H54 (cell line): ENCODE measurements at regions not wholly inside any gene's neighbourhood (a gene's known extent, or its start where the extent isn't known, plus 50 kb on each side); places are given as distances from the start of the nearest gene placed in this dataset.
A peak's percentile ranks its signal among the peaks of the same experiment; 100 is the strongest.

Experiments
- DNase-seq: peaks from one replicate; pipeline ENCODE4 v3.0.0; 2011; ENCODE audit warnings: low spot score, mixed read lengths; ENCODE audit not compliant: insufficient read length
- FAIRE-seq: peaks from 3 replicates; lab custom pipeline; 2011; peaks lifted over from hg19 to GRCh38; lab: Jason Lieb, UNC
- POLR2A ChIP-seq: IDR thresholded peaks from 2 replicates; pipeline ENCODE4 v1.6.1; 2011; ENCODE audit warnings: low read depth, mild to moderate bottlenecking, low read length

DNA sequence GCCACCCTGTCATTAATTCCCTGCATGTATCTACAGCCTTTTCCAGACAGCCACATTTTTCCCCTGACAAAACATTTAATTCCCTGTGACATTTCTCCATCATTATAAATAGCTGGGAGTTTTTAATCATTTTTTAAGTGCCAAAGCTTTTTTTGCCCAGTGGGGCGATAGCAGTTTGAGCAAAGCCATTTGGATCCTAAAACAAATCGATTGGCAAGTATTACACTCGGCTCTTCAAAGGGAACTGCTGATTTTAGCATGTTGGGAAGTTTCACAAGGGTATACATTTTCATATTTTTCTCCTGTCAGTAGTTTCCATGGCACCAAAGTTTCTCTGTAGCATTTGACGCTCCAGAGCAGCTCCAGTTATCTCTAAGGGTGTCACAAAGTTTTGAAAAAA is 210.8 kb downstream of the HIPK3 start:
- FAIRE-seq (no peak), DNase-seq (no peak)
- no peak for TF ChIP-seq POLR2A

DNA sequence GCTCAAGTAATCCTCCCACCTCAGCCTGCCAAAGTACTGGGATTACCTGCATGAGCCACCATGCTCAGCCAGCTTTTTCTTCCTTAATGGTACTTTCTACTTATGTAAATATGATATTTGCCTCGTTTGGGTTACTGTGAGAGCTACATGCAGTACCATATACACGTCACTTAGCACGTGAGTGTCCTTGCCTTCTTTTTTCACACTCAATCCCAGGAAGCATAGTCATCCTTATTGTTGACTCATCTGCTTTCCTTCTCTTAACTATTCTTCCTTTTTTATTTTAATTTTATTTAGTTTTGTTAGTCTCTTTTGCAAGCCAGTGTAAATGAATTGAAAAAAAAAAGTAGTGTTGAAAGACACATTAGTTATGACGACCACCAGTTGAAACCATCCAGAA is 205.9 kb downstream of the HIPK3 start:
- no peak for DNase-seq
- FAIRE-seq = no peak
- TF ChIP-seq POLR2A = no peak

DNA sequence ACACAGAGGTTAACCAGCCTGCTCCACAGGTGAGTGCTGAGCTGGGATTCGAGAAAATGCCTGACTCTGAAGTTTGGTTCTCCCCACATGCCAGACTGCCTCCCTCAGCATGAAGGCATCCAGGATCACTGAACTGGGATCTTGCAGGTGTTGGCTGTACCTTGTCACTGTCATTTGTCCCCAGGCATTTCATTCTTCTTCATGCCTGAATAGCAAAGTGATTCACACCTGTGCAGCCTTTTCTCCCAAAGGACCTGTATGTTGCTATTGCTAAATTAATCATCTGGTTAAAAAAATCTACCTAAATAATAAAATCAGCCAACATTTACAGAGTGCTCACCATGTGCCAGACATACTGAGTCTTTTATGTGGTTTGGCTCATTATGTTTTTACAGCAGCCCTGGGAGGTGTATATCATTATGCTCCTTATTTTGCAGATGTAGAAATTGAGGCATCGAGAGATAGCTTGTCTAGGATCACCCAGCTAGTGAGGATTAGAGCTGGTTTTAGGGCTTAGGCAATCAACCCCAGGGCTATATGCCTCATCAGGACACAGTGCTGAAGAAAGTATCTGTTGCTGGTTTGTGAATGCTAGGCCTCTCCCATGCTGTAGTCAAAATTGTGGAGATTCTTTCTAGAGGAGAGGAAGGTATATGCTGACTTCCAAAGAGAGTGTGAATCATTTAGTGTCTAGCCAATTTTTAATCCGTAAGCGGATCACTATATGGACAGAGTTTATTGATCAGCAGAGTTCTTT is 204.4 kb downstream of the HIPK3 start:
- FAIRE-seq (no peak), DNase-seq (no peak)
- TF ChIP-seq POLR2A = no peak

DNA sequence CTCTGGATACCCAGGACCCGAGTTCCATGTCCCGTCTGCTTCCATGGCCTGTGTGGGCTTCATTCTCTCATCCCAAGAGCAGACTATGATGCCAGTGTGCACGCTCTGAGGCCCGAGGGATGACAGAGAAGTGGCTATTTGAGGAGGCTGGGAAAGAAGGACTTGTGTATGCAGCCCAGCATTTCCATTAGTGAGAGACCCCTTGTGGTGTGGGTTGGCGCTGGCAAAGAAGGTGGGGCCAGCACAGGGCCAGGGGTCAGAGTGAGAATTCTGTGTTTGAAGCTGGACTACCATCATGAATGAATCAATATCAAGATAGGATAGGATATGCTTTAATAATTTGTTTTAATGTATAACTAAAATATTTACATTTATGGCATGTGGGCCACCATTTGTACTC is 200.8 kb downstream of the HIPK3 start:
- DNase-seq (no peak), FAIRE-seq (no peak)
- no peak for TF ChIP-seq POLR2A

DNA sequence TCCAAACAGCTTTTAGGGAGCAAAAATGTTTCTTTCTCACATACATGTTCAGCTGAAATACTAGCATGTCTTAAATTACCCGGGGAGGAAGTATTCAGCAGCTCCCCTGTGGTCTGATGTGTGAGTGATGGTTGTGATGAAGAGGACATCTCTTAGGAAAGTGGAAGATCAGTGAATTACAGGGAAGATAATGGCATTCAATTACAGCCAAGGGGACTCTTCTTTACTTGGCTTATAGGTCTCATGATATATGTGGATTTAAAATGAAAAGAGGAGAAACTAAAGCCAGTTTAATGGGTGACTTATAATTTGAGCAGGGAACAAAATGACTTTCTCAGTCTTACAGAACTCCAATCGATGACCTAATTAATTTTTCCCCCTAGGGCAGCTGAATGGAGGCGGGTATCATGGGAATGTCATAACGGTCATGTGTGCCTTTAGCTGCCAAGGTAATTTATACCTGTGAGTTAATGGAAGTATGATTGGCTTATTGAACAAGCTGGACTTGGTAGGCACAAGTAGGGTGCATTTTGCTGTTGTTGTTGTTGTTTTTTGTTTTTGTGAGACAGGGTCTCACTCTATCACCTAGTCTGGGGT is 198.8 kb downstream of the HIPK3 start:
- no peak for TF ChIP-seq POLR2A
- FAIRE-seq = no peak
- DNase-seq = no peak

DNA sequence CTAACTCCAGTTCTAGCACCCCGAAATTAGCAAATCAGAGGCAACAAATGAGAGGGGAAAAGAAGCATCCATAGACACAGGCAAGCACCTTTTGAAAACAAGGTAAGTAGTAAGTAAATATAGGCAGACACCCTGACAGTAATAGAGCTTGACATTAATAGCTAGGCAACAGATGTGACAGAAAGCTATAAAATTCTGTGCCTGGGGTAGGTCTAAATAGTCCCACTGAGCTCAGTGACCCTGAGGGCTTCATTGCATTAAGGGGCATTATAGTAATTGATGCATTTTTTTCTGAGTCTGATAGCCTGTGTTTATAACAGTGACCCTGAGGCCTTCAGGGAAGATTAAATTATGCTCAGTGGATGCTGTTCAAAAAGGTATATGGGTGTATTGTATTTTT is 197.1 kb downstream of the HIPK3 start:
- no peak for TF ChIP-seq POLR2A
- FAIRE-seq (no peak), DNase-seq (no peak)

DNA sequence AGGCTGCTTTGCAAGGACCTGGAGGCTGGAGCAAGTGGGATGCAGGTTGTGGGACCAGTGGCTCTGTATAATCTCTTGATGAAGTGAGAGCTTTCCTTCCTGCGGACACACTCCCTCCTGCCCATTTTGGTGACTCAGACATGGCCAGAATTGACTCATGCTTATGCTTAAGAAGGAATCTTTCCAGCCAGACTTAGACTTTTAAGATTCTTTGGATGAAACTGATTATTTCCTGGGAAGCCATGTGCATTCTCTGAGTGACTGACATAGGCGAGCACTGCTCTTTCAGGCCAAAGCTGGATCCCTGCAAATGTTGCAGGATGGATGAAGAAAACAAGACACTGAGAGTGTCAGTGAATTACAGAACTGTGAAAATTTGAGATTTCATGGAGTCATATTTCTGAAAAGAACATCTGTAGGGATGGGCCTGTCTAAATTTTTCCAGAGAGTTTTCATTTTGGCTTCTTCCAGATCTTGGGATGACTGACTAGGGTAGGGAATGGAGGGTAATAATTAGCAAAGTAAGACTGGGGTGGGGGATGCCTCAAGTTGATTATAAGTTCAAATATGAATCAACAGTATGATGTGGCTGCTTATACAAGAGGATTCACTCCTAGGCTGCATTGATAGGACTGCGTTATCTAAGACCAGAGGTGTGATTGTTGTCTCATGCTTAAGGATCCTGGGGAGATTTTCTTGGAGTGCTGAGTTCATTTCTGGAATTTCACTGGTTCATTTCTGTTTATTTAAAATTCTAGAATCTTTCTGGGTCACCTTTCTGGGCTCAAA is 195.8 kb downstream of the HIPK3 start:
- no peak for TF ChIP-seq POLR2A
- FAIRE-seq = peak; percentile 70
- peak; percentile 57 for DNase-seq

DNA sequence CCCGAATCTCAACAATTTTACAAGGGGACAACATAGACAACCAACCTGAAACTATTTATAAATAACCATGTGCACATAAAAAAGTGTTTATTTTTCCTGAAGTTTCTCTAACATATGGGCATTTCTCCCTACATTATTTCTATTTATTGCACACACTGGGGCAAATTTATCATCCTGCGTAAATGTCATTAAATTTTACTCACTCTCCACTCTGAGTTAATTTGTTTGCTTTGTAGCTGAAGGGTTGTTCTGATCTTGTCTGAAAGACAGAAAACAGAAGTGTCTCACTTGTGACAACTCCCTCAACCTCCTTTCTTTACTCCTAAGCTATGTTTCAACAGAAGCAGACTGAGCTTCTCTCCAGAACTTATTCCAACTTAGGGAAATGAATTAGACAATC is 194.2 kb downstream of the HIPK3 start:
- TF ChIP-seq POLR2A = no peak
- FAIRE-seq (no peak), DNase-seq (no peak)

DNA sequence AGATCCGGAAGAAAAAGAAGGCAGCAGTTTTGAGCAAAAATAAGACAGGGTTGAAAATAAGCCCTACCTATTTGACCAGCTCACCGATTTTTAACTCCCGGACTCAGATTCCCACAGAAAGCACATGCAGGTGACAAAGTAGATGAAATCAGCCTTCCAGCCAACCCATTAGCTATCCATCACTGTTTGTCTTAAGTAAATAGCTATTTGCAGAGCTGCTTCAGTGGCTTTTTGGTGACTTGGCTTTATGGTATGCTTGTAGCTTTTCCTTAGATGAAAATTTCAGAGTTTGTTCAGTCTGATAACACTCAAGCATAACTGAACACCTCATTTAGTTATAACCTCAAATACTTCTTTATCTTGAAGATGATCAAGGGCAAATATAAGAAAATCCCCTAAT is 192.6 kb downstream of the HIPK3 start:
- TF ChIP-seq POLR2A = no peak
- no peak for DNase-seq
- FAIRE-seq = no peak

DNA sequence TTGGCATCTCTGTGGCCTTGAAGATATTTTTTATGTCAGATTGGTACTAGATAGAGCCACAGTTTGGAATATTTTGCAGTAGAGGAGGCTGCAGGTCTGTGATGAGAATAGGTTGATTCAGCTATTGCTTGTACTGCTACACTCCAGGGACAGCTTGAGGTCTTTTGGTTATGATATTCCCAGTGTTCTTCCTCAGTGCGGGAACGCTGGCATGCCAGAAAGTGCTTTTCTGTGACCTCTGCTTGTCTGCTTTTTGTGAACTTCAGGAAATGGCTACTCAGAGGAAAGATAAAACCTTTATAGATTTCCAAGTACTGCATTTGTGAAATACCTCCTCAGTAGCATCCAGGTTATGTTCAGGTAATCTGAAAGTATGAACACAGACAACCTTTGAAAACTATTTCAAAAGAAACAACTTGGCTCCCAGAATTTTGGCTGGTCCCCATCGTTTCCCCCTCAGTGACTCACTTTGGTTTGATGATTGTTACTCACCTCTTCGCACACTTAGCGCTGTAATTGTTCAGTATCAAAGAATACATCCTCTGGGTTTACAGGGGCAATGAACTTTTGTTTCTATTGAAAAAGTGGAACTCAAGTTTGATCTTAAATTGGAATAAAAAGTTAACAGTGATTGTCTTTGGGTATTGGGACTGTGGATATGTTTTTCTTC is 191.4 kb downstream of the HIPK3 start:
- TF ChIP-seq POLR2A = no peak
- DNase-seq (no peak), FAIRE-seq (no peak)

DNA sequence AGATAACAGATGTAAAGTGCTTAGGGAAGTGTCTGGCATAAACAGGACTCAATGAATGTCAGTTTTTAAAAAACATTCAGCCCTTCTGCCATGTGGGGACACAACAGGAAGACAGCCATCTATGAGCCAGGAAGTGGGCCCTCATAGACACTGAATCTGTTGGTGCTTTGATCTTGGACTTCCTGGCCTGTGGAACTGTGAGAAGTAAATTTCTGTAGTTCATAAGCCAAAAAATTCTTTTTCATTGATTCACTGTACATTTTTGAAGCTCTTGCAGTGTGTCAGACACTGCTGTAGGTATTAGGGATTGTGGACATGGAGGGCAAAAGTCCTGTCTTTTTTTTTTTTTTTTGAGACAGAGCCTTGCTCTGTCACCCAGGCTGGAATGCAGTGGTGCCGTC is 188.6 kb downstream of the HIPK3 start:
- DNase-seq (no peak), FAIRE-seq (no peak)
- TF ChIP-seq POLR2A = no peak

DNA sequence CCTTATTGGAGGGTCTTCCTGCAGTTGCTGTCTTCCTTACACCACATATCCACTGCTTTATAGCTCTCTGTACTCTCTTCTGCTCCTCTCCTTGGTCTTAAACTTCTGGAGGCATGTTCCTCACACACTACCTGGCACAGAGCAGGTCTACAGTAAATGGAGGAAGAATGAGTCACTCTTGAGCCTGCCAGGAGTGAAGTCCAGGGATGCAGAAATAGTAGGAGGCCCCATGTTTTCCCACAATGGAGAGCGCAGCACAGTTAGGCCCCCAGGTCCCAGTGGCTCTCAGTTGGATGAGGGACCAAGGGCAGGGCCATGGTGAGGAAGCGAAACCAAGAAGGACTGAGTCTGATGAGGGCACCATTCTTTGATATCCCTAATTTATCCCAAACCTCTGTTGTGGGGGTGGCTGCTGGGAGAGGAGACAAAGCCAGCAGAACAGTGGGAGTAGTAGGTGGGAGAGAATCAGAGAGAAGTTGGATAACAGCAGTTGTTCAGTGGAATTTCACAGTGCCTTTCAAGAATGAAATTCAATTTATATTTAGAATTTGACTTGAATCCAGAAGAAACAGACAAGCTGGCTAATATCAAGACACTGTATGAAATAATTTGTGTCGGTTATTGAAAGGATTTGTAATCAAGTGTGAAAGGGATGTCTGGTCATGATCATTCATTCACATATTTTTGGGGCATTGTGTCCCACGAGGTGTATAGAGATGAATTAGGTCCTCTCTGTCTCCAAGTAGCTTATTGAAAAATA is 187.8 kb downstream of the HIPK3 start:
- TF ChIP-seq POLR2A = no peak
- no peak for FAIRE-seq
- DNase-seq = no peak

DNA sequence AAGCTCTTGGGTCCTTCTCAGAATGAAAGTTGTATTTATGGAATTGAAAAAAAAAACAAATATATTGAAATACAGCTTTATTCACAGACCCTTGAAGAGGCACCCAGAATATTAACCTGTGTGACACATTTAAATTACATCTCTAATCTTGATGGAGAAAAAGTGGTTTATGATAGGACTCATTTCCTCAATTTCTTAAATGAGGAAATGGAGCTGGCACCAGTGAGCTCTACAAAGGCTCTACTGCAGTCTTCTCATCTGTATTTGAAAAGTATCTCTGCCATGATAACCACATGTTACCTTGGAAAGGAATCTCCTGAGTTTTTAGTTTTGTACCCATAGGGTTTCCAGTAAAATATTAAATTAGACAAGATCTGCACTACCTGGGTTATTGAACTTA is 186.5 kb downstream of the HIPK3 start:
- TF ChIP-seq POLR2A = no peak
- DNase-seq = no peak
- no peak for FAIRE-seq
